ENCODE measurements at regions not wholly inside any gene's neighbourhood (a gene's known extent, or its start where the extent isn't known, plus 50 kb on each side); places are given as distances from the start of the nearest gene placed in this dataset.
"Not testable (repeated sequence)": the region's sequence is repeated elsewhere in the genome, so short reads cannot be mapped to it uniquely, and the experiment has no call there.

- no TSS peak for BruUV-seq (replicated peaks)
Observed at GRCh38 chr13:37289212-37289935, 183.9 kb upstream of the CSNK1A1L start.

DNA sequence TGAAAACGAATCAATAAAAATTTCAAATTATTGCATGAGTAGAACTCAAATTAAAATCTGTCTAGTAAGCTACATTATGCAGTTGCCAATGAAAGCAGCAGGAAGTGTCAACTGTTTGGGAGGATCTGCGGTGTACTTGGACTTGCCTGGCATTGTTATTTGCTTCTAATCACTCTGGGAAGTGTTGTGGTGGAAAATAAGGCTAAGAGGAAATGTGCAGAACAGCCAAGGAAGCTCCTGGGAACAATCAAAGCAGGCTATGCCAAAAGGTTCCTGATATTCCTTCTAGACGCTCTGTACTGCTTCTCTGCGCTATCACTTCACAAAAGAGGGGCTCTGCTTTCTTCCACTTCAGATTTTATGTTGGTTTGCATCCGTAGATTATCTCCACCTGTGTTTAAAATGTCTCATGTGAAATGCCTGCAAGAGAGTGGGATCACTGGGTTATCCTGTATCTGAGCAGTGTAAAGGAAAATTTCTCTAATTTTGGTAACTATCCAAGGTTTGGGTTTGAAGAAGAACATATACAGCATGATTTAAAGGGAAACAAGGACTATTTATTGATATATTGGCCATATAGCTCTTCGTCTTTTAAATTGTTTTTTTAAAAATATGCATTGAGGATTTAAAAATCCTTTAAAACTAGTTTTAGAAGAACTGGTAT, 182.7 kb upstream of the CSNK1A1L start:
- no peak overlapping the region for H3K4me3 ChIP-seq (replicated peaks in 1 of 2; ENCODE audit: low read depth in 1 of 2, low read length in 2 of 2)
- no peaks in the 10 kb centered on the region for H3K9me2 ChIP-seq (ENCODE audit: insufficient read depth)
- ATAC-seq (no peak), DNase-seq (ENCODE audit: low read depth, low spot score) (no peak)
- CTCF ChIA-PET = no interaction called here
- no peaks in the 10 kb centered on the region for H3K27me3 ChIP-seq (ENCODE audit: insufficient read depth, low read length)
- POLR2A ChIA-PET = no interaction called here
- no peaks in the 10 kb centered on the region for H3K4me1 ChIP-seq (ENCODE audit: control insufficient read depth in 1 of 2, insufficient read depth in 2 of 2, low read length in 2 of 2)
- H3K79me2 ChIP-seq (ENCODE audit: insufficient read depth, low read length) = no peaks in the 10 kb centered on the region
- H2AFZ ChIP-seq (ENCODE audit: low read depth, low read length, poor library complexity, severe bottlenecking) = no peak overlapping the region
- H3K9me3 ChIP-seq (ENCODE audit: control insufficient read depth in 1 of 2, insufficient read depth in 1 of 2, low read depth in 1 of 2, low read length in 2 of 2) = peaks cover 7 to 10% of the 10 kb centered on the region in 2 experiments; a peak in 3 of 4 replicates
- RAD21 ChIA-PET (ENCODE audit: low non-redundant PET in 1 of 2, low total read pairs in 2 of 2, uncharacterized antibody in 2 of 2, unreplicated experiment in 2 of 2) = no interaction called here
- BruUV-seq (replicated peaks) = no TSS peak
- no peak overlapping the region for H3K27ac ChIP-seq (ENCODE audit: low read depth, low read length)
- TF ChIP-seq POLR2A (IDR thresholded peaks at IDR 0.05; ENCODE audit: borderline replicate concordance, extremely low read depth, insufficient read depth, insufficient read length) (no peak), ZFX (IDR thresholded peaks at IDR 0.05) (no peak), EGR1 (IDR thresholded peaks at IDR 0.05; ENCODE audit: low read depth) (no peak), ELF1 (IDR thresholded peaks at IDR 0.05; ENCODE audit: borderline replicate concordance, low read depth) (no peak), SIN3A (IDR thresholded peaks at IDR 0.05; ENCODE audit: low read depth) (no peak), SRF (IDR thresholded peaks at IDR 0.05; ENCODE audit: low read depth) (no peak), TCF7L2 (IDR thresholded peaks at IDR 0.05; ENCODE audit: borderline replicate concordance, extremely low read depth, insufficient read depth, insufficient read length) (no peak), CBX3 (IDR thresholded peaks at IDR 0.05; ENCODE audit: low read depth) (no peak)
- TF ChIP-seq, protein P1, sequence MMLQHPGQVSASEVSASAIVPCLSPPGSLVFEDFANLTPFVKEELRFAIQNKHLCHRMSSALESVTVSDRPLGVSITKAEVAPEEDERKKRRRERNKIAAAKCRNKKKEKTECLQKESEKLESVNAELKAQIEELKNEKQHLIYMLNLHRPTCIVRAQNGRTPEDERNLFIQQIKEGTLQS (IDR thresholded peaks at IDR 0.05) = no peak
- H3K9ac ChIP-seq (ENCODE audit: low read length) = no peak overlapping the region
- no peak overlapping the region for H3K4me2 ChIP-seq (ENCODE audit: low read length)
- H3K36me3 ChIP-seq (ENCODE audit: control insufficient read depth in 1 of 2, insufficient read depth in 2 of 2, low read length in 2 of 2) = no peaks in the 10 kb centered on the region
- H4K20me1 ChIP-seq (ENCODE audit: insufficient read depth) = no peaks in the 10 kb centered on the region
- intact Hi-C loops (cut with micrococcal nuclease) = no loop called here

More at GRCh38 chr13:37289212-37289935, 183.9 kb upstream of the CSNK1A1L start:
- ChIA-PET CTCF (no interaction called here), POLR2A (no interaction called here), RAD21 (ENCODE audit: low non-redundant PET in 1 of 2, low total read pairs in 2 of 2, uncharacterized antibody in 2 of 2, unreplicated experiment in 2 of 2) (no interaction called here)
- TF ChIP-seq SRF (IDR thresholded peaks at IDR 0.05; ENCODE audit: low read depth) = no peak
- TF ChIP-seq ELF1 (IDR thresholded peaks at IDR 0.05; ENCODE audit: borderline replicate concordance, low read depth) = no peak
- no peak for TF ChIP-seq CEBPB (IDR thresholded peaks at IDR 0.05; ENCODE audit: low read depth)
- TF ChIP-seq FOSL1 (IDR thresholded peaks at IDR 0.05; ENCODE audit: low read depth) = no peak
- TF ChIP-seq EZH2 (IDR thresholded peaks at IDR 0.05) = no peak
- no peaks in the 10 kb centered on the region for H3K4me1 ChIP-seq (ENCODE audit: control insufficient read depth in 1 of 2, insufficient read depth in 2 of 2, low read length in 2 of 2)
- H3K4me3 ChIP-seq (replicated peaks in 1 of 2; ENCODE audit: low read depth in 1 of 2, low read length in 2 of 2) = no peak overlapping the region
- no peak overlapping the region for H3K4me2 ChIP-seq (ENCODE audit: low read length)
- H3K9ac ChIP-seq (ENCODE audit: low read length) = no peak overlapping the region
- DNase-seq (ENCODE audit: low read depth, low spot score) (no peak), ATAC-seq (no peak)
- H2AFZ ChIP-seq (ENCODE audit: low read depth, low read length, poor library complexity, severe bottlenecking) = no peak overlapping the region
- intact Hi-C loops (cut with micrococcal nuclease) = no loop called here
- H3K79me2 ChIP-seq (ENCODE audit: insufficient read depth, low read length) = no peaks in the 10 kb centered on the region
- H4K20me1 ChIP-seq (ENCODE audit: insufficient read depth) = no peaks in the 10 kb centered on the region
- peaks cover 7 to 10% of the 10 kb centered on the region in 2 experiments; a peak in 2 of 4 replicates for H3K9me3 ChIP-seq (ENCODE audit: control insufficient read depth in 1 of 2, insufficient read depth in 1 of 2, low read depth in 1 of 2, low read length in 2 of 2)
- H3K9me2 ChIP-seq (ENCODE audit: insufficient read depth) = no peaks in the 10 kb centered on the region
- H3K36me3 ChIP-seq (ENCODE audit: control insufficient read depth in 1 of 2, insufficient read depth in 2 of 2, low read length in 2 of 2) = no peaks in the 10 kb centered on the region
- H3K27me3 ChIP-seq (ENCODE audit: insufficient read depth, low read length) = no peaks in the 10 kb centered on the region
- H3K27ac ChIP-seq (ENCODE audit: low read depth, low read length) = no peak overlapping the region

GRCh38 chr13:37280231-37280630, 174.8 kb upstream of the CSNK1A1L start:
- intact Hi-C loops (cut with micrococcal nuclease); ATAC-seq; DNase-seq (ENCODE audit: low read depth, low spot score); BruUV-seq (replicated peaks); H3K9me2 ChIP-seq (ENCODE audit: insufficient read depth); H4K20me1 ChIP-seq (ENCODE audit: insufficient read depth); H3K4me2 ChIP-seq (ENCODE audit: low read length); H3K9ac ChIP-seq (ENCODE audit: low read length); H3K79me2 ChIP-seq (ENCODE audit: insufficient read depth, low read length); H3K4me1 ChIP-seq (ENCODE audit: control insufficient read depth in 1 of 2, insufficient read depth in 2 of 2, low read length in 2 of 2); POLR2A ChIA-PET; H3K27ac ChIP-seq (ENCODE audit: low read depth, low read length); H2AFZ ChIP-seq (ENCODE audit: low read depth, low read length, poor library complexity, severe bottlenecking); H3K27me3 ChIP-seq (ENCODE audit: insufficient read depth, low read length); CTCF ChIA-PET; H3K36me3 ChIP-seq (ENCODE audit: control insufficient read depth in 1 of 2, insufficient read depth in 2 of 2, low read length in 2 of 2); RAD21 ChIA-PET (ENCODE audit: low non-redundant PET in 1 of 2, low total read pairs in 2 of 2, uncharacterized antibody in 2 of 2, unreplicated experiment in 2 of 2); H3K9me3 ChIP-seq (ENCODE audit: control insufficient read depth in 1 of 2, insufficient read depth in 1 of 2, low read depth in 1 of 2, low read length in 2 of 2); H3K4me3 ChIP-seq (replicated peaks in 1 of 2; ENCODE audit: low read depth in 1 of 2, low read length in 2 of 2): not testable (repeated sequence)

All from HCT116 (cell line).